ENCODE measurements at regions not wholly inside any gene's neighbourhood (a gene's known extent, or its start where the extent isn't known, plus 50 kb on each side); places are given as distances from the start of the nearest gene placed in this dataset.

DNA sequence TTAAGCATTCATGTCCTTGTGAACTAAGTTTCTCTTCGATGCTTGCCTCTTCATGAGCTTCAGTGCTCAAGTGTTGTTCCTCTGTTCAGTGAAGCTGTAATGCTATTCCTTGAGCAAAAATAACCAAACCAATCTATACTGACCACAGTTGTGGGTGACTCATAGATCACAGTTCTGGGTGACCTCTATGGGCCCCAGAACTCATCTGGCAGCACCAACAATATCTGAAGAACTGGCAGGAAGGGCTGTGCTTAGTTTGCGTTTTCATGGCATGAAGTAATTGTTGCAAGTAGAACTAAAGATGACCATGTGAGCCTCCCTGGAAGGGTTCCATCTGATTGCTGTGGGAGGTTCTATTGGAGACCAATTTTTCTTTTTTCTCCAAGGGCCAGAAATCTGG is 106.2 kb downstream of the CCNG2 start:
- TF ChIP-seq, protein P1, sequence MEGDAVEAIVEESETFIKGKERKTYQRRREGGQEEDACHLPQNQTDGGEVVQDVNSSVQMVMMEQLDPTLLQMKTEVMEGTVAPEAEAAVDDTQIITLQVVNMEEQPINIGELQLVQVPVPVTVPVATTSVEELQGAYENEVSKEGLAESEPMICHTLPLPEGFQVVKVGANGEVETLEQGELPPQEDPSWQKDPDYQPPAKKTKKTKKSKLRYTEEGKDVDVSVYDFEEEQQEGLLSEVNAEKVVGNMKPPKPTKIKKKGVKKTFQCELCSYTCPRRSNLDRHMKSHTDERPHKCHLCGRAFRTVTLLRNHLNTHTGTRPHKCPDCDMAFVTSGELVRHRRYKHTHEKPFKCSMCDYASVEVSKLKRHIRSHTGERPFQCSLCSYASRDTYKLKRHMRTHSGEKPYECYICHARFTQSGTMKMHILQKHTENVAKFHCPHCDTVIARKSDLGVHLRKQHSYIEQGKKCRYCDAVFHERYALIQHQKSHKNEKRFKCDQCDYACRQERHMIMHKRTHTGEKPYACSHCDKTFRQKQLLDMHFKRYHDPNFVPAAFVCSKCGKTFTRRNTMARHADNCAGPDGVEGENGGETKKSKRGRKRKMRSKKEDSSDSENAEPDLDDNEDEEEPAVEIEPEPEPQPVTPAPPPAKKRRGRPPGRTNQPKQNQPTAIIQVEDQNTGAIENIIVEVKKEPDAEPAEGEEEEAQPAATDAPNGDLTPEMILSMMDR (conservative IDR thresholded peaks at IDR 0.05; ENCODE audit: low read length): no peak
- no peak for TF ChIP-seq EZH2phosphoT487 (IDR thresholded peaks at IDR 0.05; ENCODE audit: borderline replicate concordance, low read depth, low read length)

Measured in OCI-LY7 (cell line).